HCT116 (cell line): ENCODE measurements at regions not wholly inside any gene's neighbourhood (a gene's known extent, or its start where the extent isn't known, plus 50 kb on each side); places are given as distances from the start of the nearest gene placed in this dataset.

Experiments
- CTCF ChIP-seq, 3 experiments: fragments of 200-600 bp in 1 of 3; sonication (generic) in 1 of 3; IDR thresholded peaks in 2 of 3; conservative IDR thresholded peaks in 1 of 3; 2 replicates each; pipeline ENCODE4 v1.5.1; 2012 to 2017; ENCODE audit warnings: low read depth in 2 of 3, low read length in 2 of 3, antibody characterized with exemption in 1 of 3, borderline replicate concordance in 1 of 3, control low read depth in 1 of 3, mild to moderate bottlenecking in 1 of 3, mixed read lengths in 1 of 3, mixed run types in 1 of 3, moderate library complexity in 1 of 3; ENCODE audit not compliant: insufficient read depth in 1 of 3
- ELF1 ChIP-seq: IDR thresholded peaks from 2 replicates; pipeline ENCODE4 v1.6.1; 2012; ENCODE audit warnings: low read depth, borderline replicate concordance
- EZH2 ChIP-seq: fragments of 200-600 bp; sonication (generic); IDR thresholded peaks from 2 replicates; pipeline ENCODE4 v1.6.1; 2017; ENCODE audit warnings: antibody characterized with exemption, mixed run types
- EZH2phosphoT487 ChIP-seq: fragments of 200-600 bp; IDR thresholded peaks from 2 replicates; pipeline ENCODE4 v1.6.1; 2018; ENCODE audit warnings: antibody characterized with exemption, borderline replicate concordance
- JUND ChIP-seq: IDR thresholded peaks from 2 replicates; pipeline ENCODE4 v1.6.1; 2012
- POLR2A ChIP-seq: IDR thresholded peaks from 2 replicates; pipeline ENCODE4 v1.7.0; 2011; ENCODE audit warnings: borderline replicate concordance; ENCODE audit not compliant: insufficient read depth, insufficient read length; ENCODE audit errors: extremely low read depth
- RAD21 ChIP-seq: IDR thresholded peaks from 2 replicates; pipeline ENCODE4 v1.6.1; 2012; ENCODE audit warnings: low read depth, mild to moderate bottlenecking
- SIN3A ChIP-seq: IDR thresholded peaks from 2 replicates; pipeline ENCODE4 v1.6.1; 2012; ENCODE audit warnings: low read depth
- TCF7L2 ChIP-seq: IDR thresholded peaks from 2 replicates; pipeline ENCODE4 v1.7.0; 2011; ENCODE audit warnings: borderline replicate concordance, inconsistent platforms; ENCODE audit not compliant: insufficient read depth, insufficient read length; ENCODE audit errors: extremely low read depth
- TF ChIP-seq, protein P1 (sequence below): IDR thresholded peaks from 2 replicates; pipeline ENCODE4 v1.6.1; 2012; ENCODE audit warnings: low read depth

- TF ChIP-seq JUND, result no peak
- TF ChIP-seq POLR2A, result no peak
- no peak for TF ChIP-seq CTCF (IDR thresholded peaks at IDR 0.05 in 2 of 3, conservative IDR thresholded peaks at IDR 0.05 in 1 of 3; ENCODE audit: borderline replicate concordance in 1 of 3, insufficient read depth in 1 of 3, low read depth in 2 of 3, low read length in 2 of 3)
- TF ChIP-seq EZH2, result no peak
- TF ChIP-seq RAD21, result no peak
- no peak for TF ChIP-seq EZH2phosphoT487
- no peak for TF ChIP-seq ELF1
- TF ChIP-seq, protein P1, sequence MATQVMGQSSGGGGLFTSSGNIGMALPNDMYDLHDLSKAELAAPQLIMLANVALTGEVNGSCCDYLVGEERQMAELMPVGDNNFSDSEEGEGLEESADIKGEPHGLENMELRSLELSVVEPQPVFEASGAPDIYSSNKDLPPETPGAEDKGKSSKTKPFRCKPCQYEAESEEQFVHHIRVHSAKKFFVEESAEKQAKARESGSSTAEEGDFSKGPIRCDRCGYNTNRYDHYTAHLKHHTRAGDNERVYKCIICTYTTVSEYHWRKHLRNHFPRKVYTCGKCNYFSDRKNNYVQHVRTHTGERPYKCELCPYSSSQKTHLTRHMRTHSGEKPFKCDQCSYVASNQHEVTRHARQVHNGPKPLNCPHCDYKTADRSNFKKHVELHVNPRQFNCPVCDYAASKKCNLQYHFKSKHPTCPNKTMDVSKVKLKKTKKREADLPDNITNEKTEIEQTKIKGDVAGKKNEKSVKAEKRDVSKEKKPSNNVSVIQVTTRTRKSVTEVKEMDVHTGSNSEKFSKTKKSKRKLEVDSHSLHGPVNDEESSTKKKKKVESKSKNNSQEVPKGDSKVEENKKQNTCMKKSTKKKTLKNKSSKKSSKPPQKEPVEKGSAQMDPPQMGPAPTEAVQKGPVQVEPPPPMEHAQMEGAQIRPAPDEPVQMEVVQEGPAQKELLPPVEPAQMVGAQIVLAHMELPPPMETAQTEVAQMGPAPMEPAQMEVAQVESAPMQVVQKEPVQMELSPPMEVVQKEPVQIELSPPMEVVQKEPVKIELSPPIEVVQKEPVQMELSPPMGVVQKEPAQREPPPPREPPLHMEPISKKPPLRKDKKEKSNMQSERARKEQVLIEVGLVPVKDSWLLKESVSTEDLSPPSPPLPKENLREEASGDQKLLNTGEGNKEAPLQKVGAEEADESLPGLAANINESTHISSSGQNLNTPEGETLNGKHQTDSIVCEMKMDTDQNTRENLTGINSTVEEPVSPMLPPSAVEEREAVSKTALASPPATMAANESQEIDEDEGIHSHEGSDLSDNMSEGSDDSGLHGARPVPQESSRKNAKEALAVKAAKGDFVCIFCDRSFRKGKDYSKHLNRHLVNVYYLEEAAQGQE, result no peak
- TF ChIP-seq TCF7L2, result no peak
- TF ChIP-seq SIN3A, result no peak
These were observed 62.6 kb downstream of the CTAGE1 start for GRCh38 chr18:22355069-22355468.
